HL-60 (cell line): ENCODE measurements at regions not wholly inside any gene's neighbourhood (a gene's known extent, or its start where the extent isn't known, plus 50 kb on each side); places are given as distances from the start of the nearest gene placed in this dataset.

Experiments
- CTCF ChIP-seq: IDR thresholded peaks from one replicate; pipeline ENCODE4 v1.5.1; 2011; ENCODE audit warnings: low read length, control low read depth, inconsistent platforms; ENCODE audit not compliant: insufficient read depth
- GABPA ChIP-seq: IDR thresholded peaks from 2 replicates; pipeline ENCODE4 v1.6.1; 2012; ENCODE audit warnings: low read depth
- POLR2AphosphoS5 ChIP-seq: IDR thresholded peaks from 2 replicates; pipeline ENCODE4 v1.6.1; 2012; ENCODE audit warnings: low read depth
- REST ChIP-seq: IDR thresholded peaks from 2 replicates; pipeline ENCODE4 v1.6.1; 2012; ENCODE audit warnings: low read depth; ENCODE audit not compliant: insufficient replicate concordance
- SPI1 ChIP-seq: IDR thresholded peaks from 2 replicates; pipeline ENCODE4 v1.6.1; 2012; ENCODE audit warnings: low read depth, mild to moderate bottlenecking, borderline replicate concordance

GRCh38 chr12:22879203-22879602 lies 254.2 kb downstream of the ETNK1 start:
- TF ChIP-seq POLR2AphosphoS5 (no peak), CTCF (no peak), REST (no peak), SPI1 (no peak), GABPA (no peak)
